T follicular helper cell (primary cell): ENCODE measurements at regions not wholly inside any gene's neighbourhood (a gene's known extent, or its start where the extent isn't known, plus 50 kb on each side); places are given as distances from the start of the nearest gene placed in this dataset.

Experiments
- DNase-seq: peaks from one replicate; pipeline ENCODE4 v3.0.0-alpha.2; 2020; ENCODE audit warnings: low read depth

GRCh38 chr5:165290535-165290934, 1785.1 kb downstream of the MAT2B start:
- no peak for DNase-seq

DNA sequence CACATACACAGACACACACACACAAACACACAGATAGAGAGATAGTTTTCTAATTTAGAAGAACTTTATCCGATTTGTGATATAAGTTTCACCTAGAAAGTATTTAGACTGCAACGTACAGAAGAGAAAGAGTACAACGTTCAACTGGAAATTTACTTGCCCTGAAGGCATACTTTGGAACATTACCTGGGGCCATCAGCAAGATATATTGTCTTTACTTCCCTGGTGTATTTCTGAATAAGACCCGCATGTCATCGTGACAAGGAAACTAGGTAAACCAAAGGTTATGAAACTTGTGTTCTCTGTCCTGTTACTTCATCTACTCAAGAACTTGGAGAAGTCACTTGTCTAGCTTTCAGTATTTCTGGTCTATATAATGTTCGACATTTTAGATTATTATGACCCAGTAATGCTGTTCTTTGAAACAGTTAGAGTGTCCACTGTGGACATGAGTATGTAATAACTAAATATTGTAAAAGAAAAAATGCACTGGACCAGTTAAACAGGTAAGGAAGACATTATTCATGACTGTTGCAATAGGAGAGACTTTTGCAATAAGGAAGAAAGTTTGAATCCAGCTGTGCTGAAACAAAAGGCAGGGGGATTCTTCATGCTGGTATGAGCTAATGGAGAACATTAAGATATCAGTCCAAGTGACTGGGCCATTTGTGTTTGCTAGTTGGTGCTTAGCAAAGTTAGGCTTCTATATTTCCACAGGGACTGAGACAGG, 1791.1 kb downstream of the MAT2B start:
- no peak for DNase-seq

DNA sequence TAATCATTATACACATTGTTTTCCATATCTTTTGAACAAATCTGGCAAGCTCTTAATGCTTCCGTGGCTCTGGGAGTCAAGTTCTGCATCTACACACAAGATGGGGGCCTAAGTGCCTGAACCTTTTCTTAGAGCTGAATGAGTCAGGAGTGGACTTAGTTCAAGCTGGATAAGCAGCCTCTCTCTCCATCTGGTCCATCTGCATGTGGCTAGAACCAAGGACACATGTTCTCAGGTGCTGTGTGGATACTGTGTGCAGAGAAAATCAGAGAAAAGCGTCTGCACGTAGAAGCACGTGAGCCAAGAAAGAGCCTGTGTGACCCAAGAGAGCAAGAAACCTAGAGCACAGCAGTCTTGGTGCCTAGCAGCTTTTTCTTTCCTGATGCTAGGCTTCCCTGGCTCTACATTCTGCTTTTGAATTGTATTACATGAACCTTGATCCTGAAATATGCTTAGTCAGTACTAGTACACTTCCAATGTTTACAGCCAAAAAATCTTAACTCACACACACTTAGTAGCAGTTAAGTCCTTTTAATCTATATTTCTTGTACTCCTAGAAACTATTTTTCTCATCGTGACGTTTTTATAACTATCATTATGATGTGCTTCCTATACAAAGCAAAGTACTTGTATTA, 1798.9 kb downstream of the MAT2B start:
- DNase-seq = no peak

DNA sequence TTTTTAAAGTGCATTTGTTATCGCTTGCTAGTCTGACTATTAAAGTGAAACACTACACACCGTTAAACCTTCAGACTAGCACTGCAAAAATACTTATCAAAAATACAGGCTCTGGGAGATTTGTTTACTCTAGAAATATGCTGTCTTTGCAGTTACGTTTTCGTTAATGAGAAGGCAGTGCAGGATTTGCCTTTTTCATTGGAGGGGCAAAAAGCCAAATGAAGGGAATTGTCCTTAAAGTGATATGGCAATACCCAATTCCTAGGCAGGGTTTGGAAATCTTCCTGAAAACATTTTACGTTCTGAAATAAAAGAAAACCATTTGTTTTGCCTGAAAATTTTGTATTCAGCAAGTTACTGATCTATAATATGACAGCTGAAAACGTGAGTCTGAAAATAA, 1800.2 kb downstream of the MAT2B start:
- DNase-seq = no peak

DNA sequence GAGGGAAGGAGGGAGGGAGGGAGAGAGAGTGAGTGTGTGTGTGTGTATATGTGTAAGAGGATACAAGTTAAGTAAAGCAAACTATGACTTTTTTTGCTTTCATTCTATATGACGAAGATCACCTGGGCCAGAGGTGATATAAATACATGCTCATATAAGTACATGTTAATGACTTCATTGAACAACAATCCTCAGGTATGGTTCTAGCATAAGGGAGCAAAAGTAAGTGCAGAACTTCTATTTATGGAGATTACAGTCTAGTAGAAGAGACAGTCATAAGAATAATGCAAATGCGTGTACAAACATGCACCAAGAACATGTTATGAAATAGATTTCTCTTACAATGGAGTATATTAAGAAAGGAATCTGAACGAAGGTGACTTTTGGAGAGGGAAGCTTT, 1804.0 kb downstream of the MAT2B start:
- no peak for DNase-seq

- no peak for DNase-seq
These were observed 1804.6 kb downstream of the MAT2B start for GRCh38 chr5:165310031-165310430.

- DNase-seq = no peak
These were observed 1816.5 kb downstream of the MAT2B start for GRCh38 chr5:165321912-165322311.

GRCh38 chr5:165325221-165325620, 1819.8 kb downstream of the MAT2B start:
- DNase-seq = no peak

DNA sequence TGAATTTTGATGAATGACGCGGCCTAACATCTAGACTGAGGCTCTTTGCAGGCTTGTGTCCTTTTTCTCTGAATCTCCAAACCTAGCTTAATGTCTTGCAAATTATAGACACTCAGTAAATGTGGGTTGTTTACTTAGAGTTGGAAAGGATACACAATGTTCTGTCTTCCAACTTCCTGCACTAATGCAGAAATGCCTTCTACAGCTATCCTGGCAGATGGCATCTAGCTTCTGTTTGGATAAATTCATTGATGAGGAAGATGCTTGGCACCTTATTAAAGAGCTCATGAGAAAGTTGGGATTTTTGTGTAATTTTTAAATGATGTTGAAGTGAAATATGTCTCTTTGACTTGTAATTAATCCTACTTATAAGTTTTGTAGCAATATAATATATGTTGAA, 1822.2 kb downstream of the MAT2B start:
- DNase-seq = no peak

DNA sequence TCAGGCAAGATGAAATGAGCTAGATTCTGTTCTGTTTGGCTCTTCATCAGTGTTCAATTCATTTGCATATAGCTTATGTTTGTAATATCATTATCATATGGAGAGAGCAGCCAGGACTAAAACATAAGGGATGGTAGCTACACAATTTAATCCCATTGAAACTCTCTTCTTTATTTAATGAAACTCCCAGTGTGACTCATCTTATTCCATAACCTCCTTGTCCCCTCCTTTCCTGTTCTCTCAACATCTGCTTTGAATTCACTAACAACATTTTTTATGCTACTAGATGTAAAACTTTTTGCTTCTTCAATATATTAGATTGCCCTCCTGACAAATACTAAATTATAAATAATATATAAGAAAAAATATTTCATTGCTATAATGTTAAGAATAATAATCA, 1823.4 kb downstream of the MAT2B start:
- DNase-seq = no peak

DNA sequence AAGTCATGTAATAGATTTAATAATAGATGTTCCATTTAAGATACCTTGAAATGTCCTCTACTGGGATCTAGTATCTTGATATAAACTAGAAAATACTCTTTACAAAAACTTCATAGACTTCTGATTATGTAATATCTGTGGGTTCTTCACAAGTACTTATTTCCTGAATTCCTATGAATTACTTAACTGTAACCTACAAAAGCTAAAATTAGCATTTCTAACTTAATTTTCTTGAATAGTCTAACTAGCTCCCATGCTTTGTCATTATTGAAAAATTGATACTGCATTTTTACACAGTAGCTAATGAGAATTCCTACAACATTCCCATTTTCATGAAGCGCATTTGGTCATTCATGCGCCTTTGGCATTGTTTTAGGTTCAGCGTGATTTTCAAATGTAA, 1828.2 kb downstream of the MAT2B start:
- no peak for DNase-seq

DNA sequence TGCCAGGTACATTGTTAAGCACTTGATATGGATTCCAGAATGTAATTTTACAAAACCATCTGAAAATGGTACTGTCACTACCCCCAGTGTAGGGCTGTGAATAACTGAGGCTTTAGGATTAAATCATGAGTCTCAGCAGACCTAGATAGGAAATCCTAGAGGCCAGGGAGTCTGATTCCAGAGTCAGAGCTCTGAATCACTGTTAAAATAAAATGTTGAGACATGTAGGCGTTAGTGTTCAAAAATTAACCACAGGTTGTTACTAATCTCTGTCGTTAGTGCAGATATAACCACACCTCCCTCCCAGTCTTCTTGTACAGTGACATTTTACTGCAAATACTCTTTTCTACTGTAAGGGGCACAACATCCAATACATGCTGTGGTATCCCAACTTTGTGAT, 1828.8 kb downstream of the MAT2B start:
- DNase-seq = no peak

- DNase-seq = no peak
These were observed 1844.3 kb downstream of the MAT2B start for GRCh38 chr5:165349735-165350134.

DNA sequence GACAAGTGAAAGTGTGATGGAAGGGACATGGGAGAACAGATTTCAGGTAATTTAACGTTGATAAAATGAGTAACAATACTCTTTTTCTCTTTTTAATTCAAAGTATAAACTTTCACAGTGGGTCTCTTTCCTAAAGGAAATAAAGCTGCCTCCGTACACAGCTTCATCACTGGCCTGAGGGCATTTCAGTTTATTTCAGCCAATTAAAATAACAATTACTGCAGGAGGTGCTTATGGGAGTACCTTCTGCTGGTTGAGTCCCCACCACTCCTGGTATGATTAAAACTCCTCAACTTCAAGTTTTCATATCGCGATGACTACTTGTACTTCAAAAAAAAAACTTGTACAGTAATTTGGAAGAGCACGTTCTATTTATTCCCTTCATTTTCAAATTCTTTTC, 1845.9 kb downstream of the MAT2B start:
- DNase-seq = no peak

DNA sequence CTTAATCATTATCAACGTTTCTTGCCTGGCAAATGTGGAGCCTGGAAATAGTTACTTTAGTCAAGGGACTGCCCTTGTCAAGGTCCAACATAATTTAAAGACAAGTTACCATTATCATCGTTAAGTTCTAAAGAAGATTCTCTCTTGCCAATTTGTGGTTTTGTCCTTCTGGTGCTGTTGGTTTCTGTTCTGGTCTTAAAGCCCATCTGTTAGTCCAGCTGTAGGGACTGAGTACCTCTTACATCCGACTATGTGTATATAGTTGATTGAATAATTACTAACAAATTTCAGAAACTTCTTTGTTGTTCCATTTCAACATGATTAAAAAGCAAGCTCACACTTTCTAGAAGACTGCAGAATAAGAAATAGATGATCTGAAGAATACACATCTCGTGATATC, 1854.9 kb downstream of the MAT2B start:
- DNase-seq = no peak

GRCh38 chr5:165360784-165361542, 1855.5 kb downstream of the MAT2B start:
- no peak for DNase-seq

DNA sequence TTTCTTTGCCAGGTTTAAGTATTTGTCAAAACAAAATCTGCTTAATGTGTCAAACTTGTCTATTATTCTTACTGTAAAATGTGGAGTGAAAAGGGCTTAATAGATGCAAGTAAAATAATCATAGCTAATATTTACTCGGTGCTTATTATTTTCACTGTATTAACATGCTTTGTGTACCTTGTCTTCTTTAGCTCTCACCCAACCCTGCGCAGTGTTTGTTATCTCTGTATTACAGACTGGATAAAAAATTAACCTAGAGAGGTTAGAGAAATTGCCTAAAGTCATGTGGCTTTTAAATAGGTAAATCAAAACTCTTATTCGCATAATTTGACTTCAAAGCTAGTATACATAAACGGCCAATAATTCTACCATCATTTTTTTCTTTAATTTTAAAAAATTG, 1864.8 kb downstream of the MAT2B start:
- no peak for DNase-seq

- no peak for DNase-seq
These were observed 1865.4 kb downstream of the MAT2B start for GRCh38 chr5:165370794-165371193.

- no peak for DNase-seq
These were observed 1869.8 kb downstream of the MAT2B start for GRCh38 chr5:165375201-165375600.

DNA sequence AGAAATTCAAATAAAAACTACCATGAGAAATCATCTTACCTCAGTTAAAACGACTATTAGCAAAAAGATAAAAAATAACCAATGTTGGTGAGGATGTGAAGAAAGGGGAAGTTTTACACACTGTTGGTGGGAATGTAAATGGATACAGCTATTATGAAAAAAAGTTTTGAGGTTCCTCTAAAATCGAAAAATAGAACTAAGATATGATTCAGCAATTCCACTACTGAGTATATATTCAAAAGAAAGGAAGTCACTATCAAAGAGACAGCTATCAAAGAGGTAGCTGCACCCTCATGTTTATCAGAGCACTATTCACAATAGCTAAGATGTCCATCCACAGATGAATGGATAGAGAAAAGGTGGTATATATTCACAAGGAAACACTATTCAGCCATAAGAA, 1888.4 kb downstream of the MAT2B start:
- no peak for DNase-seq

DNA sequence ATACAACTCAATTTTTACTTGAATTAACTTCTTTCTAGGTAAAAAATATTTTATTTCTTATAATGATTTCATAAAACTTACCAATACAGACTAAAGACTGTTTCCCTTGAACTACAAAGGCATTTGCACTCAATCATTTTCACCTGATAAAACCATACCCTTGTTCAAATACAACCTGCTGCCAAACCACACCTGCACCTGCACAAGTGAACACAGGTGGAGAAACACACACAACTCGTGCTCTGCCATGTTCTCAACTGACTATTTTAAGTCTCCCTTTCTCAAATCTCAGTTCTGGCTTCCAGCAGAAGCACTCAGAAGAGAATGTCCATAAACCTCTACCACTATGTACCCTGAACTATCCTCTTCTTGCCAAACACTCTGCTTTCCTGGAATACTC, 1892.1 kb downstream of the MAT2B start:
- no peak for DNase-seq

GRCh38 chr5:165400086-165400485, 1894.7 kb downstream of the MAT2B start:
- no peak for DNase-seq

- DNase-seq = no peak
These were observed 1899.5 kb downstream of the MAT2B start for GRCh38 chr5:165404917-165405316.
